GM12878 (cell line): ENCODE measurements at regions not wholly inside any gene's neighbourhood (a gene's known extent, or its start where the extent isn't known, plus 50 kb on each side); places are given as distances from the start of the nearest gene placed in this dataset.

Source experiments
- ATAC-seq: fragments of 200-7000 bp; cut with Tn5 transposase; 3 replicates; pipeline ENCODE4 v1.9.1; 2020; ENCODE audit warnings: mild to moderate bottlenecking, moderate library complexity
- BruUV-seq: library from RNA; stranded (reverse); fragments of 400-500 nt; replicated peaks from 2 replicates; lab custom pipeline; 2021; lab: Mats Ljungman, UMichigan
- CTCF ChIA-PET: fragments of 300-600 bp; sonication (Branson Sonifier 250); formaldehyde crosslinking; extraction: SDS; loops from one replicate; lab custom pipeline; 2021; ENCODE audit warnings: inconsistent platforms; lab: Yijun Ruan, JAX
- POLR2A ChIA-PET: fragments of 350-600 bp; formaldehyde crosslinking; extraction: SDS; loops from one replicate; lab custom pipeline; 2021; ENCODE audit warnings: inconsistent platforms; lab: Charles Lee
- RAD21 ChIA-PET: fragments of 300-600 bp; sonication (Branson Sonifier 250); formaldehyde crosslinking; loops from one replicate; lab custom pipeline; 2023; ENCODE audit warnings: antibody characterized with exemption; ENCODE audit not compliant: unreplicated experiment; lab: Charles Lee
- SMC1A ChIA-PET: fragments of 300-600 bp; sonication (Branson Sonifier 250); formaldehyde crosslinking; loops from one replicate; lab custom pipeline; 2023; ENCODE audit not compliant: unreplicated experiment, uncharacterized antibody; lab: Charles Lee
- DNase-seq: peaks from one replicate; pipeline ENCODE4 v3.0.0-alpha.2; 2011; ENCODE audit warnings: low read depth, low spot score
- FAIRE-seq: peaks from 3 replicates; lab custom pipeline; 2011; peaks lifted over from hg19 to GRCh38; lab: Jason Lieb, UNC
- H2AFZ ChIP-seq: 2 replicates; pipeline ENCODE4 v1.6.0; 2011; ENCODE audit warnings: low read depth, low read length, control low read depth; ENCODE audit not compliant: control insufficient read depth
- H3K27ac ChIP-seq: 2 replicates; pipeline ENCODE4 v1.5.1; 2011; ENCODE audit warnings: control low read depth; ENCODE audit not compliant: control insufficient read depth, insufficient read depth
- H3K27me3 ChIP-seq, 2 experiments: replicated peaks in 1 of 2; 2 replicates each; pipeline versions ENCODE4 v1.6.0 to v1.6.1; 2011; ENCODE audit warnings: low read length in 1 of 2; ENCODE audit not compliant: control insufficient read depth in 2 of 2, insufficient read depth in 2 of 2
- H3K36me3 ChIP-seq, 2 experiments: 2 replicates each; pipeline ENCODE4 v1.5.1; 2011; ENCODE audit warnings: low read length in 1 of 2; ENCODE audit not compliant: control insufficient read depth in 2 of 2, insufficient read depth in 2 of 2
- H3K4me1 ChIP-seq: 2 replicates; pipeline ENCODE4 v1.6.1; 2011; ENCODE audit warnings: mild to moderate bottlenecking, low read length, moderate library complexity, mixed read lengths; ENCODE audit not compliant: control insufficient read depth, insufficient read depth
- H3K4me2 ChIP-seq: 2 replicates; pipeline ENCODE4 v1.6.0; 2011; ENCODE audit warnings: control low read depth; ENCODE audit not compliant: control insufficient read depth, insufficient read depth
- H3K4me3 ChIP-seq: fragments of 200-600 bp; sonication (generic); 2 replicates; pipeline ENCODE4 v1.5.1; 2016
- H3K79me2 ChIP-seq: 2 replicates; pipeline ENCODE4 v1.6.0; 2011; ENCODE audit warnings: low read length; ENCODE audit not compliant: control insufficient read depth, insufficient read depth
- H3K9ac ChIP-seq: 2 replicates; pipeline ENCODE4 v1.8.0; 2011; ENCODE audit warnings: low read length, control low read depth, mixed read lengths; ENCODE audit not compliant: control insufficient read depth, insufficient read depth
- H3K9me3 ChIP-seq: replicated peaks from 3 replicates; pipeline ENCODE4 v1.5.1; 2011; ENCODE audit warnings: mild to moderate bottlenecking, low read length; ENCODE audit not compliant: control insufficient read depth, insufficient read depth
- H4K20me1 ChIP-seq: 2 replicates; pipeline ENCODE4 v1.6.0; 2011; ENCODE audit not compliant: control insufficient read depth, insufficient read depth
- HDAC2 ChIP-seq: fragments of 200-600 bp; sonication (generic); IDR thresholded peaks from 2 replicates; pipeline ENCODE4 v1.6.1; 2017
- HDAC6 ChIP-seq: fragments of 200-600 bp; sonication (generic); IDR thresholded peaks from one replicate; pipeline ENCODE4 v1.8.0; 2017; ENCODE audit warnings: antibody characterized with exemption; ENCODE audit not compliant: unreplicated experiment
- MTA3 ChIP-seq: IDR thresholded peaks from 2 replicates; pipeline ENCODE4 v1.6.1; 2012; ENCODE audit warnings: low read length, inconsistent platforms, borderline replicate concordance
- NR2C1 ChIP-seq: fragments of 450-650 bp; IDR thresholded peaks from 2 replicates; pipeline ENCODE4 v1.6.1; 2017; ENCODE audit warnings: antibody characterized with exemption, mild to moderate bottlenecking, moderate library complexity
- PML ChIP-seq: IDR thresholded peaks from 2 replicates; pipeline ENCODE4 v1.6.1; 2012; ENCODE audit warnings: low read length, inconsistent platforms
- PRDM15 ChIP-seq: fragments of 450-650 bp; formaldehyde crosslinking; IDR thresholded peaks from 2 replicates; pipeline ENCODE4 v1.4.0; 2020; ENCODE audit warnings: mild to moderate bottlenecking, moderate library complexity
- STAT3 ChIP-seq: IDR thresholded peaks from 2 replicates; pipeline ENCODE4 v1.6.1; 2011; ENCODE audit warnings: low read depth, low read length, improper control_type of control experiment
- TCF7 ChIP-seq: IDR thresholded peaks from 2 replicates; pipeline ENCODE4 v1.6.1; 2014; ENCODE audit warnings: antibody characterized with exemption, borderline replicate concordance
- ZBTB4 ChIP-seq: fragments of 450-650 bp; formaldehyde crosslinking; IDR thresholded peaks from 2 replicates; pipeline ENCODE4 v1.4.0; 2022; ENCODE audit warnings: mild to moderate bottlenecking, moderate library complexity
- WGBS: methylation state at CpG from one replicate; pipeline ENCODE4 v1.1.6; 2016; ENCODE audit warnings: low lambda C conversion rate; ENCODE audit not compliant: insufficient replicate concordance, insufficient coverage; ENCODE audit errors: missing lambda C conversion rate; 5-methylcytosine and 5-hydroxymethylcytosine counted together
- in situ Hi-C: fragments of 300-500 bp; cut with MboI; formaldehyde crosslinking; loops from 9 replicates; pipeline ENCODE4 v1.14.3; 2018; ENCODE audit warnings: mixed read lengths
- intact Hi-C: fragments of 100-400 bp; cut with micrococcal nuclease; formaldehyde crosslinking; loops from one replicate; pipeline ENCODE4 v1.14.2; 2022; ENCODE audit not compliant: unreplicated experiment

- BruUV-seq = no TSS peak
- no peak for FAIRE-seq
Measured at GRCh38 chr1:168957818-168958217, 148.7 kb upstream of the ATP1B1 start.

More at GRCh38 chr1:168957818-168958217, 148.7 kb upstream of the ATP1B1 start:
- 45% methylated on average over 2 of the region's 2 CpGs for WGBS
- H3K79me2 ChIP-seq = no peaks in the 10 kb centered on the region
- TF ChIP-seq STAT3 (no peak), HDAC6 (no peak), NR2C1 (no peak), ZBTB4 (CRISPR knock-in tag) (no peak), PRDM15 (CRISPR knock-in tag) (no peak), TCF7 (no peak), PML (no peak), HDAC2 (no peak), MTA3 (no peak)
- TF ChIP-seq, all 136 proteins: peak for 0
- no peaks in the 10 kb centered on the region for H3K9me3 ChIP-seq
- in situ Hi-C loops = no loop called here
- H4K20me1 ChIP-seq = no peaks in the 10 kb centered on the region
- no peak overlapping the region for H3K27ac ChIP-seq
- DNase-seq (no peak), ATAC-seq (no peak)
- intact Hi-C loops = no loop called here
- CTCF ChIA-PET = interaction anchor here (0.6 kb wide), 1 partner anchor 201 kb away, joined by 3 read pairs; no protein-coding TSS in a partner anchor
- POLR2A ChIA-PET = no interaction called here
- H3K4me2 ChIP-seq = no peak overlapping the region
- no peaks in the 10 kb centered on the region; the same call in 1 of the 2 replicates for H3K4me1 ChIP-seq
- SMC1A ChIA-PET = interaction anchor here (1.1 to 1.6 kb wide), 2 partner anchors 14 to 16 kb away, joined by 3 to 7 read pairs; no protein-coding TSS in a partner anchor
- H2AFZ ChIP-seq = no peak overlapping the region
- no peak overlapping the region for H3K4me3 ChIP-seq
- H3K27me3 ChIP-seq = no peaks in the 10 kb centered on the region
- no peaks in the 10 kb centered on the region for H3K36me3 ChIP-seq
- no peak overlapping the region for H3K9ac ChIP-seq
- RAD21 ChIA-PET = interaction anchor here (0.6 kb wide), 1 partner anchor 214 kb away, joined by 3 read pairs; no protein-coding TSS in a partner anchor
